Adrenal gland (tissue), 5 donors: ENCODE measurements at regions not wholly inside any gene's neighbourhood (a gene's known extent, or its start where the extent isn't known, plus 50 kb on each side); places are given as distances from the start of the nearest gene placed in this dataset.

Experiments
- POLR2A ChIP-seq, 2 donors: fragments of 450-650 bp; IDR thresholded peaks; one replicate each; pipeline ENCODE4 v1.6.1; 2017; ENCODE audit warnings: antibody characterized with exemption in 2 of 2, mild to moderate bottlenecking in 2 of 2, moderate library complexity in 1 of 2
- TF ChIP-seq, protein P1 (sequence below), 6 experiments: fragments of 450-650 bp in 4 of 6; fragments of 200-600 bp in 2 of 6; sonication (generic) in 1 of 6; IDR thresholded peaks; 1 replicate in 5 of 6; 2 replicates in 1 of 6; pipeline versions ENCODE4 v1.5.1 to v1.8.0; 2016 to 2021; ENCODE audit warnings: antibody characterized with exemption in 6 of 6, mild to moderate bottlenecking in 2 of 6, moderate library complexity in 1 of 6
- donor health status: DM: no; HTN: no; CAD: no.

DNA sequence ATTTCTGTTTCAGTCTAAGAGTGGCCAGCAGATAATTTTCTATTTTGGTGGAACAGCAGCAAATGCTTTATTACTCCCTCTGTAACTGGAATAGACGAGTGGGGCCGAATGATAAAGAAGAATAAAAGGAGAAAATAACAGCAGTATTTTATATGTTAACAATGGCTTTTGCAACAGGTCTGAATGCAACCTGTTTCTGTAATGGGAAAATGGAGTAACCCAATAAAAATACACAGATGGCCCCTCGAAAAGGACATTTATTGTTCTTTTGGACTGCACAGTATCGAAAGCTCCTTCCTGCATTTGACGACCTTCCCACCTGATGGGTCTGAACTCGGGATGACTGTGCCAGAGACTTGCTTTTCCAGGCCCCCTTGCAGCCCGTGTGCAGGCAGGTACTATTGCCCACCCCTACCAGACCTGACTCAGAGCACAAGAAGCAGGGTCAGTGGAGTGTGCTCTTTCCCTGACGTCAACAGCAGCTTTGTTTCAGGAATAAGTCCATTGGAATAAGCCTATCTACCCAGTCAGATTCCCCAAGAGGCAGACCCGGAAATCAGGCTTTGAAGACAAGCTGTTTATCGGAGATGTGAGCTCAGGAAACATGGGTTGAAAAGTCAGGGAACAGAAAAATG is 306.5 kb upstream of the NEBL start:
- TF ChIP-seq, protein P1, sequence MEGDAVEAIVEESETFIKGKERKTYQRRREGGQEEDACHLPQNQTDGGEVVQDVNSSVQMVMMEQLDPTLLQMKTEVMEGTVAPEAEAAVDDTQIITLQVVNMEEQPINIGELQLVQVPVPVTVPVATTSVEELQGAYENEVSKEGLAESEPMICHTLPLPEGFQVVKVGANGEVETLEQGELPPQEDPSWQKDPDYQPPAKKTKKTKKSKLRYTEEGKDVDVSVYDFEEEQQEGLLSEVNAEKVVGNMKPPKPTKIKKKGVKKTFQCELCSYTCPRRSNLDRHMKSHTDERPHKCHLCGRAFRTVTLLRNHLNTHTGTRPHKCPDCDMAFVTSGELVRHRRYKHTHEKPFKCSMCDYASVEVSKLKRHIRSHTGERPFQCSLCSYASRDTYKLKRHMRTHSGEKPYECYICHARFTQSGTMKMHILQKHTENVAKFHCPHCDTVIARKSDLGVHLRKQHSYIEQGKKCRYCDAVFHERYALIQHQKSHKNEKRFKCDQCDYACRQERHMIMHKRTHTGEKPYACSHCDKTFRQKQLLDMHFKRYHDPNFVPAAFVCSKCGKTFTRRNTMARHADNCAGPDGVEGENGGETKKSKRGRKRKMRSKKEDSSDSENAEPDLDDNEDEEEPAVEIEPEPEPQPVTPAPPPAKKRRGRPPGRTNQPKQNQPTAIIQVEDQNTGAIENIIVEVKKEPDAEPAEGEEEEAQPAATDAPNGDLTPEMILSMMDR (IDR thresholded peaks at IDR 0.05) = no peak
- no peak for TF ChIP-seq POLR2A (IDR thresholded peaks at IDR 0.05)
